ENCODE measurements at regions not wholly inside any gene's neighbourhood (a gene's known extent, or its start where the extent isn't known, plus 50 kb on each side); places are given as distances from the start of the nearest gene placed in this dataset.

DNA sequence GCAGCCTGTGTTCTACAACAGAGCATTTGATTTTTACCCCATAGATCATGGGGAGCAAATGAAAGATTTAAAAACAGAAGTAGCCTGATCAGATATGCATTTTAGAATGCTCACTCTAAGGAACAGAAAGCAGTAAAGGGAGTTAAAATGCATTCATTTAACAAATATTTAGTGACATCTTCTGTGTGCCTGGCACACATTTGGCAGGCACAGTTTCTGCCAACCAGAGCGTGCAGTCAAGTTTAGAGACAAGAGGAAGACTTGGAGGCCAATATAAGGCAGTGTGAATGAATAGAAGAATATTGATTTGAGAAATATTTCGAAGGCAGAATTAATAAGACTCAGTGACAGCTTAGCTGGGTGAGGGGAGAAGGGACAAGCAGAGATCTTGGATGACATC, 210.1 kb downstream of the KDR start:
- no peak overlapping the region for H3K9ac ChIP-seq
- no peaks in the 10 kb centered on the region for H3K9me3 ChIP-seq
- H3K27ac ChIP-seq (ENCODE audit: low read depth in 2 of 2, low read length in 1 of 2): no peak overlapping the region
- 11% methylated on average over 2 of the region's 2 CpGs for WGBS (ENCODE audit: low lambda C conversion rate)
- TF ChIP-seq RCOR1 (IDR thresholded peaks at IDR 0.05; ENCODE audit: low read length) (no peak), JUND (IDR thresholded peaks at IDR 0.05) (no peak), FOXJ3 (CRISPR knock-in tag; IDR thresholded peaks at IDR 0.05) (no peak)
- TF ChIP-seq, protein P1, sequence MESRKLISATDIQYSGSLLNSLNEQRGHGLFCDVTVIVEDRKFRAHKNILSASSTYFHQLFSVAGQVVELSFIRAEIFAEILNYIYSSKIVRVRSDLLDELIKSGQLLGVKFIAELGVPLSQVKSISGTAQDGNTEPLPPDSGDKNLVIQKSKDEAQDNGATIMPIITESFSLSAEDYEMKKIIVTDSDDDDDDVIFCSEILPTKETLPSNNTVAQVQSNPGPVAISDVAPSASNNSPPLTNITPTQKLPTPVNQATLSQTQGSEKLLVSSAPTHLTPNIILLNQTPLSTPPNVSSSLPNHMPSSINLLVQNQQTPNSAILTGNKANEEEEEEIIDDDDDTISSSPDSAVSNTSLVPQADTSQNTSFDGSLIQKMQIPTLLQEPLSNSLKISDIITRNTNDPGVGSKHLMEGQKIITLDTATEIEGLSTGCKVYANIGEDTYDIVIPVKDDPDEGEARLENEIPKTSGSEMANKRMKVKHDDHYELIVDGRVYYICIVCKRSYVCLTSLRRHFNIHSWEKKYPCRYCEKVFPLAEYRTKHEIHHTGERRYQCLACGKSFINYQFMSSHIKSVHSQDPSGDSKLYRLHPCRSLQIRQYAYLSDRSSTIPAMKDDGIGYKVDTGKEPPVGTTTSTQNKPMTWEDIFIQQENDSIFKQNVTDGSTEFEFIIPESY (IDR thresholded peaks at IDR 0.05; ENCODE audit: borderline replicate concordance, low read depth): no peak
- ChIA-PET POLR2A (no interaction called here), CTCF (no interaction called here)
- no peak overlapping the region for H2AFZ ChIP-seq (ENCODE audit: low read depth)
- no peaks in the 10 kb centered on the region for H3F3A ChIP-seq (replicated peaks; ENCODE audit: insufficient read depth)
- no peaks in the 10 kb centered on the region; a peak in 1 of 4 replicates for H3K4me1 ChIP-seq (ENCODE audit: control insufficient read depth in 1 of 2, insufficient read depth in 2 of 2, low read depth in 1 of 2, low read length in 1 of 2)
- H3K79me2 ChIP-seq (ENCODE audit: insufficient read depth): no peaks in the 10 kb centered on the region
- H3K9me2 ChIP-seq: no peaks in the 10 kb centered on the region
- H3K27me3 ChIP-seq (ENCODE audit: insufficient read depth): no peaks in the 10 kb centered on the region
- no peaks in the 10 kb centered on the region for H3K36me3 ChIP-seq (replicated peaks in 1 of 2; ENCODE audit: control insufficient read depth in 1 of 2, insufficient read depth in 2 of 2, low read length in 1 of 2)
- no peak for DNase-seq
- H4K20me1 ChIP-seq (ENCODE audit: insufficient read depth): no peaks in the 10 kb centered on the region
- H3K4me3 ChIP-seq (ENCODE audit: low read depth in 2 of 2, low read length in 1 of 2): no peak overlapping the region
- H3K4me2 ChIP-seq: no peak overlapping the region

DNA sequence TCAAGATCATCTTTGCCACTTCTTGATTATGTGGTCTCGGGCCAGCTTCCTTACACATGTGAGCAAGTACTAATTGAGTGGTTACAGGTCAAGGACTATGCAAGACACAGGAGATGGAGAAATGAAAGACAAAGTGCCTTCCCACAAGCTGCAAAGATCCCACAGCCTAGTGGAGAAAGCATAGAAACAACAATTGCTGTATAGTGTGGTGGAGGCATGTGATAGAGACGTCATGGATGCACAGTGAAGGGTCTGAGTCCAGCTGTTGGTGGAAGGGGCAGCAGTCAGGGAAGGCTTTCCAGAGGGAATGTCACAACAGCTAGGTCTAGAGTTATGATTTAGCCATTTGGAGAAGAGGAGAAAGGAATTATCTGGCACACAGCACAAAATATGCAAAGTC, 210.6 kb downstream of the KDR start:
- no peak overlapping the region for H3K9ac ChIP-seq
- DNase-seq: no peak
- H3F3A ChIP-seq (replicated peaks; ENCODE audit: insufficient read depth): no peaks in the 10 kb centered on the region
- ChIA-PET POLR2A (no interaction called here), CTCF (interaction anchor here (1.2 kb wide), 2 partner anchors 18 to 32 kb away, joined by 3 read pairs; no protein-coding TSS in a partner anchor)
- no peaks in the 10 kb centered on the region for H3K27me3 ChIP-seq (ENCODE audit: insufficient read depth)
- H3K36me3 ChIP-seq (replicated peaks in 1 of 2; ENCODE audit: control insufficient read depth in 1 of 2, insufficient read depth in 2 of 2, low read length in 1 of 2): no peaks in the 10 kb centered on the region
- no peak overlapping the region for H3K4me3 ChIP-seq (ENCODE audit: low read depth in 2 of 2, low read length in 1 of 2)
- no peak for TF ChIP-seq FOXJ3 (CRISPR knock-in tag; IDR thresholded peaks at IDR 0.05)
- no peak for TF ChIP-seq JUND (IDR thresholded peaks at IDR 0.05)
- TF ChIP-seq NRF1 (IDR thresholded peaks at IDR 0.05; ENCODE audit: low read depth, low read length): no peak
- TF ChIP-seq CHD2 (IDR thresholded peaks at IDR 0.05; ENCODE audit: low read length, partially characterized antibody): no peak
- no peak for TF ChIP-seq EP300 (IDR thresholded peaks at IDR 0.05; ENCODE audit: borderline replicate concordance in 1 of 2, low read depth in 1 of 2, low read length in 1 of 2)
- TF ChIP-seq, protein P2, sequence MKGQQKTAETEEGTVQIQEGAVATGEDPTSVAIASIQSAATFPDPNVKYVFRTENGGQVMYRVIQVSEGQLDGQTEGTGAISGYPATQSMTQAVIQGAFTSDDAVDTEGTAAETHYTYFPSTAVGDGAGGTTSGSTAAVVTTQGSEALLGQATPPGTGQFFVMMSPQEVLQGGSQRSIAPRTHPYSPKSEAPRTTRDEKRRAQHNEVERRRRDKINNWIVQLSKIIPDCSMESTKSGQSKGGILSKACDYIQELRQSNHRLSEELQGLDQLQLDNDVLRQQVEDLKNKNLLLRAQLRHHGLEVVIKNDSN (IDR thresholded peaks at IDR 0.05; ENCODE audit: borderline replicate concordance, low read depth): no peak
- no peak for TF ChIP-seq POLR2AphosphoS5 (IDR thresholded peaks at IDR 0.05; ENCODE audit: low read depth, low read length)
- TF ChIP-seq, protein P3, sequence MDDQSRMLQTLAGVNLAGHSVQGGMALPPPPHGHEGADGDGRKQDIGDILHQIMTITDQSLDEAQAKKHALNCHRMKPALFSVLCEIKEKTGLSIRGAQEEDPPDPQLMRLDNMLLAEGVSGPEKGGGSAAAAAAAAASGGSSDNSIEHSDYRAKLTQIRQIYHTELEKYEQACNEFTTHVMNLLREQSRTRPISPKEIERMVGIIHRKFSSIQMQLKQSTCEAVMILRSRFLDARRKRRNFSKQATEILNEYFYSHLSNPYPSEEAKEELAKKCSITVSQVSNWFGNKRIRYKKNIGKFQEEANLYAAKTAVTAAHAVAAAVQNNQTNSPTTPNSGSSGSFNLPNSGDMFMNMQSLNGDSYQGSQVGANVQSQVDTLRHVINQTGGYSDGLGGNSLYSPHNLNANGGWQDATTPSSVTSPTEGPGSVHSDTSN (IDR thresholded peaks at IDR 0.05): no peak
- TF ChIP-seq TAF1 (IDR thresholded peaks at IDR 0.05; ENCODE audit: borderline replicate concordance, low read depth, low read length): no peak
- TF ChIP-seq, protein P4, sequence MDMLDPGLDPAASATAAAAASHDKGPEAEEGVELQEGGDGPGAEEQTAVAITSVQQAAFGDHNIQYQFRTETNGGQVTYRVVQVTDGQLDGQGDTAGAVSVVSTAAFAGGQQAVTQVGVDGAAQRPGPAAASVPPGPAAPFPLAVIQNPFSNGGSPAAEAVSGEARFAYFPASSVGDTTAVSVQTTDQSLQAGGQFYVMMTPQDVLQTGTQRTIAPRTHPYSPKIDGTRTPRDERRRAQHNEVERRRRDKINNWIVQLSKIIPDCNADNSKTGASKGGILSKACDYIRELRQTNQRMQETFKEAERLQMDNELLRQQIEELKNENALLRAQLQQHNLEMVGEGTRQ (IDR thresholded peaks at IDR 0.05; ENCODE audit: borderline replicate concordance, low read depth, low read length): no peak
- no peak for TF ChIP-seq SIN3A (IDR thresholded peaks at IDR 0.05; ENCODE audit: borderline replicate concordance, low read depth, low read length)
- no peaks in the 10 kb centered on the region for H3K9me3 ChIP-seq
- H3K4me1 ChIP-seq (ENCODE audit: control insufficient read depth in 1 of 2, insufficient read depth in 2 of 2, low read depth in 1 of 2, low read length in 1 of 2): no peaks in the 10 kb centered on the region; a peak in 1 of 4 replicates
- no peaks in the 10 kb centered on the region for H3K79me2 ChIP-seq (ENCODE audit: insufficient read depth)
- H4K20me1 ChIP-seq (ENCODE audit: insufficient read depth): no peaks in the 10 kb centered on the region
- WGBS (ENCODE audit: low lambda C conversion rate): 7% methylated on average over 2 of the region's 2 CpGs
- H3K4me2 ChIP-seq: no peak overlapping the region
- H2AFZ ChIP-seq (ENCODE audit: low read depth): no peak overlapping the region
- H3K27ac ChIP-seq (ENCODE audit: low read depth in 2 of 2, low read length in 1 of 2): no peak overlapping the region
- no peaks in the 10 kb centered on the region for H3K9me2 ChIP-seq
